DMS153 (cell line): ENCODE measurements at regions not wholly inside any gene's neighbourhood (a gene's known extent, or its start where the extent isn't known, plus 50 kb on each side); places are given as distances from the start of the nearest gene placed in this dataset.

Experiments
- DNase-seq: peaks from one replicate; lab custom pipeline; 2025; lab: John Stamatoyannopoulos, UW

- no peak for DNase-seq
These were observed 447.3 kb downstream of the GRIA2 start for GRCh38 chr4:157667836-157668235.

DNA sequence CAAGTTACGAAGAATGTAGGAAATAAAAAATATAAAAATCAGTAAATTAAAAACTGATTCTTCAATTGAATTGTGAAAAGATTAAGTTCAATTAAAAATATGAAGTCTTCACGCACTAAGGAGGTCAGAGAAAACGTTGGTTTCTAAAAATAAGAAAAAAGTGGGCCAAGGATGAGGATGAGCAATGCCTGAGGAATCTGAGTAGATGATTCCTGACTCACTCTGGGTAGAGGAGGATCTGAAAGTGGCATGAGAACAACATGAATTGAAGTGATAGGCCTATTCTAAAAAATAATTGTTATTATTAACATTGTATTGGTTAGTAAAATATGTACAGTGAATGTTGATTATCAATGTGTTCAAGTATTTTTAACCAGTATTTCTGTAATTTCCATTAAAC is 444.2 kb downstream of the GRIA2 start:
- no peak for DNase-seq

- DNase-seq = no peak
These were observed 434.7 kb downstream of the GRIA2 start for GRCh38 chr4:157655096-157655809.

GRCh38 chr4:157643257-157643656 is 422.7 kb downstream of the GRIA2 start:
- DNase-seq = no peak

DNA sequence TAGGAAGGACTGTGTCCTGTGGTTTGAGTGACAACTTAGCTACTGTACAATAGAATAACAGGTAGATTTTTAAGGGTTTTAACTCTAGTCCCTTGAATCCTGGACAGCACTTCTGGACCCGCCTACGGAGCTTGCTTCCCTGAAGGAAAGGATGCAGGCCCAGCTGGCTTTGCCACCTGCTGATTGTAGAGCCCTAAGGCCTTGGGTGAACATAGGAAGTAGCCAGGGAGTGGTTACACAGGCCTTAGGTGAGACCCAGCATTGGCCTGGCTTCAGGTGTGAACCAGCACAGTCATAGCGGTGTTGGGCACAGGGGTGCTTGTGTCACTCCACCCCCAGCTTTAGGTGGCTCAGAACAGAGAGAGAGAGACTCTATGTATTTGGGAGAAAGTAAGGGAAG is 413.5 kb downstream of the GRIA2 start:
- no peak for DNase-seq

- DNase-seq = no peak
These were observed 396.4 kb downstream of the GRIA2 start for GRCh38 chr4:157616741-157617472.

DNA sequence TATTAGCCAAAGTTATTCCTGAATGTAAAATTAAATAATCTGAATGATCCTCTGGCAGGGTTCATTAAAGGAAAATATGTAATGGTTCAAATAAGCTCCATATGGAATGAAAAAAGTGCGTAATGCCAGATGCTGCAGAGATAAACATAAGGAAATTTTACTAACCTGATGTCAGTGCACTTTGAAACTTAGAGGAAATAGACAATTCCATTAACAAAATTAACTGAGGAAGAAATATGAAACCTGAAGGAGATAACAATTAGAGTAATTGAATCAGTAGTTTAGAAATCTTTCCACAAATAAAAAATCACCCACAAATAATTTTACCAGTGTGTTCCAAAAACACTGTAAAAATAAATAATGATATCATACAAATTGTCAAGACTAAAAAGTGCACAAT is 387.5 kb downstream of the GRIA2 start:
- DNase-seq = no peak

GRCh38 chr4:157600583-157600982 is 380.1 kb downstream of the GRIA2 start:
- no peak for DNase-seq

DNA sequence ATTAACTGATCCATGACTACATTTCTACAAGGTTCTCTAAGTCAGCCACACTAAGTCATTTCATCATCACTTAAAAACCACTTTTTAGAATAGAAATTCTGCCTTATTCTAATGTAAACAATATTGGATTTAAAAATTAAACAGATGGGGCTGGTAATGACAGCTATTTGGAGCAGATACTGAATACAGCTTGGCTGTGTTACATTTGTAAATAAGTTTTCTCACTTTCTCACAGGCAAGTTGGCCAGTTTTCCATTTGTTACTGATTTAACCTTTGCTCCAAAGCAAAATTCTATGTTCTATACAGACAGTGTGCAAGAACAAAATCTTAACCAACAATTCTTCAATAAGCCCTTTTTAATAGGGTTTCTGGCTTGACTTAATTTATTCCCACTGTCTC is 370.7 kb downstream of the GRIA2 start:
- no peak for DNase-seq

DNA sequence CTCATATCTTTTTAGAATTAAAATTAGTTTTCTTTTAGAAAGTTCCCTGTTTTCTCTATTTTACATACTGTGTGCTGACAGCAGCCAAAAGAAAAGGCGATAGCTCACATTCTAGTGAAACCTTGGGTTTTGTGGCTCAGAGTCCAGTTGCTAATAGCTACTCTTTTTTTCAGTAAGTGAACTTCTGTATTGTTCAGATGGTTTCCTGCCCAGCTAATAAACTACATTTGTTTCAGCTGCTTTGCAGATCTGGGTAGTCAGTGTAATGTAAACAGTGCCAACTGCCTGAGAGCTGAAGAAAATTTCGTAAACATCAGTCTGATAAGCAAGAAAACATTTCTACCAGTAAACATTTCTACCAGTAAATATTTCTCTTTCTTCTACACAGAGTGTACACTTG is 370.2 kb downstream of the GRIA2 start:
- DNase-seq = no peak

GRCh38 chr4:157587681-157588423 is 367.3 kb downstream of the GRIA2 start:
- DNase-seq = no peak

- DNase-seq = no peak
These were observed 361.6 kb downstream of the GRIA2 start for GRCh38 chr4:157582141-157582540.

- no peak for DNase-seq
These were observed 356.2 kb downstream of the GRIA2 start for GRCh38 chr4:157576671-157577217.

DNA sequence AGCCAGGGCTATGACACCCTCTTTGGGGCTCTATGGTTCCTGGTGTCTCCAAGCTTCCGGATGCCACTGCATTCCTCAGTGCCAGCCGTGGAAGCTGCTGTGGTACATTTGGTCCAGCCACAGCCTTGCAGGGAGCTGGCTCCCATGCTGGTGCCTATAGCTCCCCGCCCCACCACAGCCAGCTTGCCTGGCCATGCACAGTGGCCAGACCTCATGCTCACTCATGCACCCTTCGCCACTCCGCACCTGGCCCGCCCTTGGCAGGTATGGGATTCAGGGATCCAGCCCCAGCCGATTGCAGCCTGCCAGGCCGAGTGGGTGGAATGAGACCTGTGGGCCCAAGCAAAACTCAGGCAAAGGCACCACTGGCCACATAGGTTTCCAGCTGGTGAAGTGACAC is 354.8 kb downstream of the GRIA2 start:
- DNase-seq = no peak

DNA sequence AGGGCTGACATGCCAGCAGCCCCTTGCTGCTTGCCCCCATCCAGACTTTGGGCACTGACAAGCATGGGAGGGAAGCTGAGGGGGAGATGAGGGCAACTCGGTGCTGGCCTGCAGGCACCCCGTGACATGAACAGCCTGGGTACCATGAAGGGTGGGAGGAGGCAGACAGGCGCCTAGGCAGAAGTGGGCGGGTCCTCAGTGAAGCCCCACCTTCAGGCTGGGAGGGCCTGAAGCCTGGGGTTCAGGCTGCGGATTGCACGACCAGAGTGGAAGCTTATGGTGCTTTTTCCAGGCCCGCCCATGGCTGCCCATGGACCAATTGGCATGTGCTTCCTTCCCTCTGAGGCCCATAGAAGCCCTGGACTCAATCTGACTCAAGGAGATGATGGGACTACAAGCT is 354.1 kb downstream of the GRIA2 start:
- no peak for DNase-seq

DNA sequence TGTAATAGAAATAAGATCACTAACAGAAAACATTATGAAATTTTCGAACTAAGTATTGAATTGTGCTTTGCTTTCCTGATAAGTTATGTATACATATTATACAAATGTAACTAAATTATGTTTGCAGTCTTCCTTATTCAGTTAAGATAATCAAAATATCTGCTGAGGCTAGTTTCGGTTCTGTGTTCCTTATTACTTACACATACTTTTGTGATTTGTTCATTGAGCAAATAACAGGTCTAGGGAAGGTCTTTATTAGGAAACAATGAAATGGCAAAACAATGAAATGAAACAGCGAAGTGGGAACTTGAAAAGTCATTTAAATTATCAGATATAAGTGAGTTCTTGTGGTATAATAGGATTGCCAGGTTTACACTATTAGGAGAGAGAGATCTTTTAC is 352.4 kb downstream of the GRIA2 start:
- no peak for DNase-seq

DNA sequence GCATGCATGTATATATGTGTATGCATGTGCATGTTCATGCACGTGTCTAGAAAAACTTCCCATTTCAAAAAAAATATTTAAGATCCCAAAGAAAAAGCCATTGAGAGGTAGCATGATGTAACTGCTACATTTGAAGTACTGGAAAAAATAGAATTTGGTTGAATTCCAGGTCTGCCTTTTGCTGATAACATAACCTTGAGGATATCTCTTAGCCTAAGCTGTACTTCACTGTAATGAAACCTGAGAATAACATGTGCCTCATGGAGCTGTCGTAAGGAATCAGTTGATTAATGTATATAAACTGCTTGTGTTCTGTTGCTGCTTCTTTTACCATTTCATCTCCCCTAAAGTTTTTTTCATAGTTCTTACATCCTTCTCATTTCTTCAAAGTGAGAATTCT is 351.8 kb downstream of the GRIA2 start:
- DNase-seq = no peak

- DNase-seq = no peak
These were observed 344.2 kb downstream of the GRIA2 start for GRCh38 chr4:157564771-157565170.

DNA sequence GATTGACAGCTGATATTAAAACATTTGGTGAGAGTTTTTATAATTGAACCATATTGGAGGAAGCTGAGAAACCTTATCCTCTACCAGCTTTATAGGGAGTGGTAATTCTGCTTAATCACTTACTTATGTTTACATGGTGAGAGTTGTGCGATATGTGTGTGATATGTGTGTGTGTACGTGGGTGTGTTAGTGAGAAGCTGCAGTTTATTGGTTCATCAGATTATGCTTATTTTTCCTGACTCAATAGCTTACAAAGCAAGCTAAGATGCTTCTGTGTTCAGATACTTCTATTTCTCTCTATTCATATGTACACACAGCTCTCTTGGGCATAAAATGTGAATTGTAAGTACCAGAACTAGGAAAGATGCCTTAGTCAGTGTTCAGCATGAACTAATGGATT is 343.7 kb downstream of the GRIA2 start:
- no peak for DNase-seq

- no peak for DNase-seq
These were observed 337.5 kb downstream of the GRIA2 start for GRCh38 chr4:157558016-157558415.

GRCh38 chr4:157550028-157550427 is 329.5 kb downstream of the GRIA2 start:
- DNase-seq = no peak

DNA sequence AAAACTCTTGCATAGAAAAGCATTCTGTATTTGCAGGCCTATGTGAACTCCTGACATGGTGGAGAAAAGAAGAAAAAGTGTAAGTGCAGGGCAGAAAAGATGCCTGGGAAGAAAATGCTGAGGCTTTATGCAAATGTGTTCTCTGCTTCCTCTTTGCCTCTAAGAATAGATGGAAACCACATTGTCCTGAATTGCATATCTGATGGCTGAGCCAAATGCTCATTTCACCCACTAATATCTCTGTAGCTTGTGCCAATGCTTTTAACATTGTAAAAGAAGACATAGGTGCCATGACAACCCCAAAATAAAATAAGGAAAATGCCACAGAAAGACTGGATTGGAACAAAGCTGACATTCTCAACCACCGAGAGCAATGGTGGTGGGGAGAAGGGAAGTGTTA is 307.4 kb downstream of the GRIA2 start:
- DNase-seq = no peak

- DNase-seq = no peak
These were observed 301.4 kb downstream of the GRIA2 start for GRCh38 chr4:157521906-157522305.
